Keratinocyte (primary cell): ENCODE measurements at regions not wholly inside any gene's neighbourhood (a gene's known extent, or its start where the extent isn't known, plus 50 kb on each side); places are given as distances from the start of the nearest gene placed in this dataset.

Source experiments
- DNase-seq: peaks from one replicate; pipeline ENCODE4 v3.0.0-alpha.2; 2011; ENCODE audit warnings: low read depth, missing footprints, low spot score
- FAIRE-seq: peaks from 2 replicates; lab custom pipeline; 2011; peaks lifted over from hg19 to GRCh38; lab: Jason Lieb, UNC
- H2AFZ ChIP-seq: 2 replicates; pipeline ENCODE4 v1.6.0; 2012; ENCODE audit warnings: low read length, control low read depth, inconsistent platforms; ENCODE audit not compliant: control insufficient read depth
- H3K27ac ChIP-seq: 2 replicates; pipeline ENCODE4 v1.5.1; 2011; ENCODE audit warnings: low read length; ENCODE audit not compliant: control insufficient read depth, insufficient read depth
- H3K27me3 ChIP-seq: 3 replicates; pipeline ENCODE4 v1.6.0; 2011; ENCODE audit warnings: low read length; ENCODE audit not compliant: control insufficient read depth, insufficient read depth; ENCODE audit errors: extremely low read depth
- H3K36me3 ChIP-seq, 2 experiments: 2 replicates in 1 of 2; 3 replicates in 1 of 2; pipeline ENCODE4 v1.5.1; 2011; ENCODE audit warnings: low read length in 2 of 2, mild to moderate bottlenecking in 1 of 2; ENCODE audit not compliant: control insufficient read depth in 2 of 2, insufficient read depth in 2 of 2; ENCODE audit errors: extremely low read depth in 1 of 2
- H3K4me1 ChIP-seq: 3 replicates; pipeline ENCODE4 v1.5.1; 2011; ENCODE audit warnings: low read length; ENCODE audit not compliant: control insufficient read depth, insufficient read depth; ENCODE audit errors: extremely low read depth
- H3K4me2 ChIP-seq: 3 replicates; pipeline ENCODE4 v1.6.0; 2011; ENCODE audit warnings: low read depth, low read length; ENCODE audit not compliant: control insufficient read depth, insufficient read depth; ENCODE audit errors: extremely low read depth
- H3K4me3 ChIP-seq, 3 experiments: fragments of 200-600 bp in 1 of 3; sonication (generic) in 1 of 3; 2 replicates in 2 of 3; 3 replicates in 1 of 3; pipeline ENCODE4 v1.5.1; 2011 to 2016; ENCODE audit warnings: low read length in 3 of 3, mild to moderate bottlenecking in 3 of 3, control low read depth in 2 of 3, inconsistent platforms in 1 of 3, low read depth in 1 of 3, mixed read lengths in 1 of 3, mixed run types in 1 of 3, moderate library complexity in 1 of 3; ENCODE audit not compliant: control insufficient read depth in 2 of 3, insufficient read depth in 2 of 3; ENCODE audit errors: extremely low read depth in 1 of 3
- H3K79me2 ChIP-seq: 2 replicates; pipeline ENCODE4 v1.6.0; 2012; ENCODE audit warnings: low read length; ENCODE audit not compliant: control insufficient read depth, insufficient read depth
- H3K9ac ChIP-seq: 3 replicates; pipeline ENCODE4 v1.6.0; 2011; ENCODE audit warnings: low read length; ENCODE audit not compliant: control insufficient read depth, insufficient read depth; ENCODE audit errors: extremely low read depth
- H3K9me1 ChIP-seq: 3 replicates; pipeline ENCODE4 v1.6.0; 2011; ENCODE audit warnings: low read length; ENCODE audit not compliant: control insufficient read depth, insufficient read depth; ENCODE audit errors: extremely low read depth
- H3K9me3 ChIP-seq: 2 replicates; pipeline ENCODE4 v1.5.1; 2012; ENCODE audit warnings: low read depth, low read length; ENCODE audit not compliant: control insufficient read depth
- H4K20me1 ChIP-seq: 3 replicates; pipeline ENCODE4 v1.6.0; 2011; ENCODE audit warnings: low read length; ENCODE audit not compliant: control insufficient read depth, insufficient read depth; ENCODE audit errors: extremely low read depth
- EZH2 ChIP-seq: IDR thresholded peaks from one replicate; pipeline ENCODE4 v1.6.1; 2012; ENCODE audit warnings: inconsistent platforms, mild to moderate bottlenecking, low read length, moderate library complexity
- dilution Hi-C: fragments of 300-500 bp; cut with MboI; formaldehyde crosslinking; loops from one replicate; pipeline ENCODE4 v1.7.0; 2020; ENCODE audit warnings: low sequenced_read_pairs; ENCODE audit not compliant: extremely low pct_ligation_motif_present
- TF ChIP-seq, protein P1 (sequence below), 3 experiments: IDR thresholded peaks in 1 of 3; conservative IDR thresholded peaks in 1 of 3; optimal IDR thresholded peaks in 1 of 3; 2 replicates in 2 of 3; 3 replicates in 1 of 3; pipeline versions ENCODE3 to v1.5.1; 2011; ENCODE audit warnings: low read length in 3 of 3, mild to moderate bottlenecking in 3 of 3, moderate library complexity in 2 of 3, control low read depth in 1 of 3, inconsistent platforms in 1 of 3; ENCODE audit not compliant: insufficient read depth in 2 of 3; ENCODE audit errors: extremely low read depth in 1 of 3

DNA sequence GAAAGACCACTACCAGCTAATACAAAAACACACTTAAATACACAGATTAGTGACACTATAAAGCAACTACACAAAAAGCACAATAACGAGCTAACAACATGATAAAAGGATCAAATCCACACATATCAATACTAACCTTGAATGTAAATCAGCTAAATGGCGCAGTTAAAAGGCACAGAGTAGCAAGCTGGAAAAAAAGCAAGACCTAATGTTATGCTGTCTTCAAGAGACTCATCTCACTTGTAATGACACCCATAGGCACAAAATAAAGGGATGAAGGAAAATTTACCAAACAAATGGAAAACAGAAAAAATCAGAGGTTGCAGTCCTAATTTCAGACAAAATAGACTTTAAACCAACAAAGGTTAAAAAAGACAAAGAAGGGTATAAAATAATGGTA, 86.3 kb downstream of the NUS1 start:
- no peak for FAIRE-seq
- Histone ChIP-seq H3K27me3 (no peaks in the 10 kb centered on the region), H3K4me1 (no peaks in the 10 kb centered on the region), H3K79me2 (no peaks in the 10 kb centered on the region), H3K9me1 (no peaks in the 10 kb centered on the region), H3K4me2 (no peak overlapping the region), H3K36me3 (no peaks in the 10 kb centered on the region), H3K4me3 (no peak overlapping the region), H4K20me1 (no peaks in the 10 kb centered on the region), H2AFZ (no peak overlapping the region), H3K9ac (no peak overlapping the region), H3K27ac (no peak overlapping the region), H3K9me3 (no peaks in the 10 kb centered on the region)
- TF ChIP-seq, protein P1, sequence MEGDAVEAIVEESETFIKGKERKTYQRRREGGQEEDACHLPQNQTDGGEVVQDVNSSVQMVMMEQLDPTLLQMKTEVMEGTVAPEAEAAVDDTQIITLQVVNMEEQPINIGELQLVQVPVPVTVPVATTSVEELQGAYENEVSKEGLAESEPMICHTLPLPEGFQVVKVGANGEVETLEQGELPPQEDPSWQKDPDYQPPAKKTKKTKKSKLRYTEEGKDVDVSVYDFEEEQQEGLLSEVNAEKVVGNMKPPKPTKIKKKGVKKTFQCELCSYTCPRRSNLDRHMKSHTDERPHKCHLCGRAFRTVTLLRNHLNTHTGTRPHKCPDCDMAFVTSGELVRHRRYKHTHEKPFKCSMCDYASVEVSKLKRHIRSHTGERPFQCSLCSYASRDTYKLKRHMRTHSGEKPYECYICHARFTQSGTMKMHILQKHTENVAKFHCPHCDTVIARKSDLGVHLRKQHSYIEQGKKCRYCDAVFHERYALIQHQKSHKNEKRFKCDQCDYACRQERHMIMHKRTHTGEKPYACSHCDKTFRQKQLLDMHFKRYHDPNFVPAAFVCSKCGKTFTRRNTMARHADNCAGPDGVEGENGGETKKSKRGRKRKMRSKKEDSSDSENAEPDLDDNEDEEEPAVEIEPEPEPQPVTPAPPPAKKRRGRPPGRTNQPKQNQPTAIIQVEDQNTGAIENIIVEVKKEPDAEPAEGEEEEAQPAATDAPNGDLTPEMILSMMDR (optimal IDR thresholded peaks at IDR 0.05 in 1 of 3, IDR thresholded peaks at IDR 0.05 in 1 of 3, conservative IDR thresholded peaks at IDR 0.05 in 1 of 3; ENCODE audit: extremely low read depth in 1 of 3, insufficient read depth in 2 of 3, low read length in 3 of 3) = no peak
- no peak for TF ChIP-seq EZH2
- DNase-seq = no peak
- dilution Hi-C loops = no loop called here

DNA sequence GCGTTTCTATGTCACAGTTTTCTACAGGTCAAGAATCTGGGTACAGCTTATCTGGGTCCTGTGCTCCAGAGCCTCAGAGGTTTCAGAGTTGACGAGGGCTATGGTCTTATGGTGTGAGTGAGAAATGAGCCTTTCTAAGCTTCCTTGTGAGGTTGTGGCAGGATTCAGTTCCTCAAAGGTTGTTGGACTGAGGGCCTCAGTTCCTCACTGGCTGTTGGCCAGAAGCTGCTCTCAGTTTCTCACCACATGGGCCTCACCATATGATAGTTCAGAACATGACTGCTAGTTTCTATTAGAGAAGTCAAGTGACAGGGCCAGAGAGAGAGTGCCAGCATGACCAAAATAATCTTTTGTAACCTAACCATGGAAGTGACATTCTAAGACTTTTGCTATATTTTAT, 96.1 kb downstream of the NUS1 start:
- H3K27me3 ChIP-seq = no peaks in the 10 kb centered on the region
- FAIRE-seq (no peak), DNase-seq (no peak)
- no peak for TF ChIP-seq EZH2
- TF ChIP-seq, protein P1 (optimal IDR thresholded peaks at IDR 0.05 in 1 of 3, IDR thresholded peaks at IDR 0.05 in 1 of 3, conservative IDR thresholded peaks at IDR 0.05 in 1 of 3; ENCODE audit: extremely low read depth in 1 of 3, insufficient read depth in 2 of 3, low read length in 3 of 3) = no peak
- H4K20me1 ChIP-seq = no peaks in the 10 kb centered on the region
- no peak overlapping the region for H3K4me2 ChIP-seq
- H3K27ac ChIP-seq = no peak overlapping the region
- H3K79me2 ChIP-seq = no peaks in the 10 kb centered on the region
- no peaks in the 10 kb centered on the region for H3K36me3 ChIP-seq
- dilution Hi-C loops = no loop called here
- no peaks in the 10 kb centered on the region for H3K4me1 ChIP-seq
- H3K9me3 ChIP-seq = no peaks in the 10 kb centered on the region
- no peaks in the 10 kb centered on the region for H3K9me1 ChIP-seq
- no peak overlapping the region for H3K9ac ChIP-seq
- H3K4me3 ChIP-seq = no peak overlapping the region
- no peak overlapping the region for H2AFZ ChIP-seq
